Mesothelial cell of epicardium (in vitro differentiated cells): ENCODE measurements at regions not wholly inside any gene's neighbourhood (a gene's known extent, or its start where the extent isn't known, plus 50 kb on each side); places are given as distances from the start of the nearest gene placed in this dataset.

Experiments
- DNase-seq, 2 experiments: peaks; one replicate each; pipeline ENCODE4 v3.0.0; 2021; ENCODE audit warnings: low spot score in 2 of 2; ENCODE audit not compliant: unreplicated experiment in 2 of 2
- H3K27ac Mint-ChIP-seq: 2 replicates; pipeline ENCODE4 v1.8.0; 2021; ENCODE audit warnings: mixed read lengths
- H3K27me3 Mint-ChIP-seq: 2 replicates; pipeline ENCODE4 v1.8.0; 2021; ENCODE audit warnings: low read depth, mixed read lengths
- H3K36me3 Mint-ChIP-seq: 2 replicates; pipeline ENCODE4 v1.8.0; 2021; ENCODE audit warnings: mixed read lengths
- H3K4me1 Mint-ChIP-seq: 2 replicates; pipeline ENCODE4 v1.8.0; 2021; ENCODE audit warnings: mixed read lengths
- H3K4me3 Mint-ChIP-seq: 2 replicates; pipeline ENCODE4 v1.8.0; 2021; ENCODE audit warnings: mild to moderate bottlenecking, moderate library complexity, mixed read lengths
- H3K9me3 Mint-ChIP-seq: 2 replicates; pipeline ENCODE4 v1.8.0; 2021; ENCODE audit warnings: mixed read lengths
- TF ChIP-seq, protein P1 (sequence below): fragments of 200-600 bp; sonication (generic); IDR thresholded peaks from one replicate; pipeline ENCODE4 v1.5.0; 2021; ENCODE audit warnings: antibody characterized with exemption; ENCODE audit not compliant: unreplicated experiment

DNA sequence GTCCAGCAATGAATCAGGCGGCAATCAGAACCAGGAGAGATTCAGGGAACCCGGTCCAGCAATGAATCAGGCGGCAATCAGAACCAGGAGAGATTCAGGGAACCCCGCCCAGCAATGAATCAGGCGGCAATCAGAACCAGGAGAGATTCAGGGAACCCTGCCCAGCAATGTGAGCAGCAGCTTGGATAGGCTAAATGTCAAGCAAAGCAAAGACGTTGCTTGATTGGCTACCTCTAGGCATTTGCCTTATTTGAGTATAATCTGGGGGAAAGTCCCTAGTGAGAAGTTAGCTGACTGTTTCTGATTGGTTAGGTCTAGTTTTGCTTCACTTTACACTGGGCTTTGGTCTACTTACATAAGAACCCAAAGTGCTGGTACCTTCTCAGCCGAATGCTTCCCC, 1212.2 kb upstream of the TENM3 start:
- H3K4me1 Mint-ChIP-seq, result peaks cover 11% of the 10 kb centered on the region
- TF ChIP-seq, protein P1, sequence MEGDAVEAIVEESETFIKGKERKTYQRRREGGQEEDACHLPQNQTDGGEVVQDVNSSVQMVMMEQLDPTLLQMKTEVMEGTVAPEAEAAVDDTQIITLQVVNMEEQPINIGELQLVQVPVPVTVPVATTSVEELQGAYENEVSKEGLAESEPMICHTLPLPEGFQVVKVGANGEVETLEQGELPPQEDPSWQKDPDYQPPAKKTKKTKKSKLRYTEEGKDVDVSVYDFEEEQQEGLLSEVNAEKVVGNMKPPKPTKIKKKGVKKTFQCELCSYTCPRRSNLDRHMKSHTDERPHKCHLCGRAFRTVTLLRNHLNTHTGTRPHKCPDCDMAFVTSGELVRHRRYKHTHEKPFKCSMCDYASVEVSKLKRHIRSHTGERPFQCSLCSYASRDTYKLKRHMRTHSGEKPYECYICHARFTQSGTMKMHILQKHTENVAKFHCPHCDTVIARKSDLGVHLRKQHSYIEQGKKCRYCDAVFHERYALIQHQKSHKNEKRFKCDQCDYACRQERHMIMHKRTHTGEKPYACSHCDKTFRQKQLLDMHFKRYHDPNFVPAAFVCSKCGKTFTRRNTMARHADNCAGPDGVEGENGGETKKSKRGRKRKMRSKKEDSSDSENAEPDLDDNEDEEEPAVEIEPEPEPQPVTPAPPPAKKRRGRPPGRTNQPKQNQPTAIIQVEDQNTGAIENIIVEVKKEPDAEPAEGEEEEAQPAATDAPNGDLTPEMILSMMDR, result no peak
- no peak overlapping the region for H3K4me3 Mint-ChIP-seq
- DNase-seq, result no peak
- H3K9me3 Mint-ChIP-seq, result peaks cover 24% of the 10 kb centered on the region
- no peak overlapping the region for H3K27ac Mint-ChIP-seq
- H3K36me3 Mint-ChIP-seq, result peaks cover 6% of the 10 kb centered on the region
- H3K27me3 Mint-ChIP-seq, result no peaks in the 10 kb centered on the region

DNA sequence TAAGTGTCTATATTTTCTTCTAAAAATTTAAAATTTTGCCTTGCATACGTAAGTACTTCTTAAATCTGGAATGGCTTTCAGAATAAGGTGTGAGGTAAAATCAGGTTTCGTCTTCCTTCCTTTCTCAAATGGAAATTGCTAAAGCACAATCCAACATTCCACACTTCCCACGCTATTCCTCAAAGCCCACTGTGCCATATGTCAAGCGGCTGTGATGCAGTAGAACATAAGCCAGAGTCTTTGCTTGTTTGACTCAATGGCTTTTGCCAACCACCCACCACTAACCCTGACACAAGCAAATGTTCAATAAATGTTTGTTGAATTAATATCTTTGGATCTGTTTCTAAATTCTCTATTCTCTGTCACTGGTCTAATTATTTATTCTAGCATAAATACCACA, 1199.7 kb upstream of the TENM3 start:
- H3K27ac Mint-ChIP-seq, result no peak overlapping the region
- H3K4me1 Mint-ChIP-seq, result peaks cover 4% of the 10 kb centered on the region
- H3K36me3 Mint-ChIP-seq, result no peaks in the 10 kb centered on the region
- H3K4me3 Mint-ChIP-seq, result no peak overlapping the region
- TF ChIP-seq, protein P1, result no peak
- H3K27me3 Mint-ChIP-seq, result no peaks in the 10 kb centered on the region
- peaks cover 6% of the 10 kb centered on the region for H3K9me3 Mint-ChIP-seq
- no peak for DNase-seq

DNA sequence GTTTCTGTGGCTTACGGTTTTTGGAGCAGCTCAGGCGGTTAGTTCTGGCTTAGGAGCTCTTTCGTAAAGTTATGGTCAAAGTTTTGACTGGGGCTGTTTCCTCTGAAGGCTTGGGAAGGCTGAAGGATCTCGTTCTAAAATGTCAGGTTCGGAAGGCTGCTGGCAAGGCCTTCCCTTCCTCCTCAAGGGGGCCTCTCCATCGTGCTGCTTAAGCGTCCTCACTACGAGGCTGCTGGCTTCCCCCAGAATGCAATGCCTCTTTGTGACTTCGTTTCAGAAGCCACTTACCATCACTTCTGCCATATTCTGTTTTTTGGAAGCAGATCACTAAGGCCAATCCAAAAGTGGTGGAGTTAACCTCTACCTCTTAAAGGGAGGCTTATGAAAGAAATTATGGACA, 1196.4 kb upstream of the TENM3 start:
- Mint-ChIP-seq H3K27ac (no peak overlapping the region), H3K4me3 (no peak overlapping the region), H3K36me3 (no peaks in the 10 kb centered on the region), H3K9me3 (peaks cover 5% of the 10 kb centered on the region), H3K4me1 (peaks cover 1% of the 10 kb centered on the region), H3K27me3 (no peaks in the 10 kb centered on the region)
- DNase-seq, result no peak
- TF ChIP-seq, protein P1, result no peak

DNA sequence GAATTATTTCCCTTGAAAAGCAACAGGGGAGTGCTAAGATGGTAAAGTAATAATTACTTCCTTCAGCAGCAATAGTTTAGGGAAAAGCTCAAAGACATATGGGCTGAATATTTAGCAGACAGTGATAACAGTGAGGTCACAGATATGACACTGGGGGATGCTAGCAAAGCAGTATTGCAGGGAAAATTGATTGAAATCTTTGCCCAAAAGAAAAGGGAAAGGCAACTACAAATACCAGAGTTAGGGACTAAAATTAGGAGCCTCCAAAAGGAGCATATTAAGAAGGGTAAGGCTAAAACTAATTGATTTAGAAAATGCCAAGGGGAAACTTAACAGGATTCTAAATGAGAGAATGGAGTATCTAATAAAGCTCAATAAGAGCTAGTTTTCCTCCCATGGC, 1191.3 kb upstream of the TENM3 start:
- Mint-ChIP-seq H3K9me3 (peaks cover 8% of the 10 kb centered on the region), H3K27me3 (no peaks in the 10 kb centered on the region), H3K4me3 (no peak overlapping the region), H3K27ac (no peak overlapping the region), H3K4me1 (peaks cover 4% of the 10 kb centered on the region), H3K36me3 (peaks cover 5% of the 10 kb centered on the region)
- TF ChIP-seq, protein P1, result no peak
- no peak for DNase-seq

DNA sequence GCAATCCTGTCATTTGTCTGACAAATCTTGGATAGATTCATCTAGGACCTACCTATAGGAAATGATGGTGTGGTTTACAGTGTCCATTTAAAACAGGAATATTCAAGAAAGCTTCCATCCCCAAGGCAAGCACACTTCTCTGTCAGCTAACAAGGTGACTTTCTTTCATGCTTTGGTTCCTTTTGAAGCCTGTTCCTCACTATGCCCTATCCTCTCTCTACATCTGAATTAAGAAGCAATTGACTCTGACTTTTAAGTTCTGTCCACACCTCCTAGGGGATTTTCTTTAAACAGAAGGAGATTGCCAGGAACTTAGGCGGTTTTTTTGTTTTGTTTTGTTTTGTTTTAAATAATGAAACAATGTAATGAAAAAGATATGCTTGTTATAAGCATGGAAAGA, 1181.4 kb upstream of the TENM3 start:
- no peaks in the 10 kb centered on the region for H3K36me3 Mint-ChIP-seq
- TF ChIP-seq, protein P1, result no peak
- H3K9me3 Mint-ChIP-seq, result peaks cover 4% of the 10 kb centered on the region
- peak overlapping the region; percentile 81 for H3K27ac Mint-ChIP-seq
- H3K27me3 Mint-ChIP-seq, result no peaks in the 10 kb centered on the region
- DNase-seq, result no peak
- H3K4me1 Mint-ChIP-seq, result peaks cover 65% of the 10 kb centered on the region
- no peak overlapping the region for H3K4me3 Mint-ChIP-seq

DNA sequence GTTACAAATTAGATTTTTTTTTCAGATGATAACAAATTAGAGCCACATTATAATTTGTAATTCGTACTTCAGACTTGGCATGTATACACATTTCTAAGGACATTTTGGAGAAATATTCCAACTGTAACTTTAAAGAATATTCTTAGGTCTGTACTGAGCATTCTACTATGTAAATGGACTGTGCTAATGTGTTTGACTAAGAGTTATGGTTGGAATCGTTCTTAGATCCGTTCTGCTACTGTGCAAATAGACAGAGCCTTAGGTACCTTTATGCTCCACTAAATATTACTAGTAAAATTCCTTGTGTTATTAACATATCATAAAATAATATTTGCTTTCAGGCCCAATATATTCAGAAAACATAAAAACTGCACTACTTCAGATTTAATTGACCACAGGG, 1180.0 kb upstream of the TENM3 start:
- Mint-ChIP-seq H3K9me3 (peaks cover 12% of the 10 kb centered on the region), H3K27me3 (no peaks in the 10 kb centered on the region), H3K4me3 (no peak overlapping the region), H3K4me1 (peaks cover 58% of the 10 kb centered on the region), H3K36me3 (no peaks in the 10 kb centered on the region), H3K27ac (peak overlapping the region; percentile 57)
- DNase-seq, result no peak
- TF ChIP-seq, protein P1, result no peak
